Adrenal gland (tissue), 9 donors: ENCODE measurements at regions not wholly inside any gene's neighbourhood (a gene's known extent, or its start where the extent isn't known, plus 50 kb on each side); places are given as distances from the start of the nearest gene placed in this dataset.
A peak's percentile ranks its signal among the peaks of the same experiment; 100 is the strongest.

Experiments
- DNase-seq, 7 donors: peaks; one replicate each; pipeline ENCODE4 v3.0.0-alpha.2; 2019 to 2020
- H3K27ac ChIP-seq, 5 donors: fragments of 200-600 bp; sonication (generic) in 4 of 5; 1 replicate in 3 of 5; 2 replicates in 2 of 5; pipeline versions ENCODE4 v1.5.1 to v1.8.0; 2016 to 2020; ENCODE audit warnings: mild to moderate bottlenecking in 1 of 5
- H3K27me3 ChIP-seq: fragments of 200-600 bp; 2 replicates; pipeline ENCODE4 v1.8.0; 2021
- H3K36me3 ChIP-seq, 2 donors: fragments of 200-600 bp; replicated peaks in 1 of 2; 1 replicate in 1 of 2; 2 replicates in 1 of 2; pipeline versions ENCODE4 v1.5.1 to v1.8.0; 2018 to 2022
- H3K4me1 ChIP-seq, 2 donors: fragments of 200-600 bp; replicated peaks in 1 of 2; 1 replicate in 1 of 2; 2 replicates in 1 of 2; pipeline versions ENCODE4 v1.5.1 to v1.8.0; 2018 to 2021
- H3K4me3 ChIP-seq, 4 donors: fragments of 200-600 bp; sonication (generic) in 3 of 4; one replicate each; pipeline ENCODE4 v1.5.1; 2016 to 2018
- H3K9me3 ChIP-seq, 3 donors: fragments of 200-600 bp; sonication (generic) in 1 of 3; replicated peaks in 1 of 3; 1 replicate in 2 of 3; 2 replicates in 1 of 3; pipeline versions ENCODE4 v1.5.1 to v1.8.0; 2016 to 2021
- CTCF ChIP-seq, 6 experiments: fragments of 450-650 bp in 4 of 6; fragments of 200-600 bp in 2 of 6; sonication (generic) in 1 of 6; IDR thresholded peaks; 1 replicate in 5 of 6; 2 replicates in 1 of 6; pipeline versions ENCODE4 v1.5.1 to v1.8.0; 2016 to 2021; ENCODE audit warnings: antibody characterized with exemption in 6 of 6, mild to moderate bottlenecking in 2 of 6, moderate library complexity in 1 of 6
- POLR2A ChIP-seq, 2 donors: fragments of 450-650 bp; IDR thresholded peaks; one replicate each; pipeline ENCODE4 v1.6.1; 2017; ENCODE audit warnings: antibody characterized with exemption in 2 of 2, mild to moderate bottlenecking in 2 of 2, moderate library complexity in 1 of 2
- WGBS, 4 donors: extraction: QIAGEN DNeasy Blood & Tissue Kit in 2 of 4; methylation state at CpG; one replicate each; pipeline versions ENCODE4 v1.1.5 to v1.1.7; 2013 to 2017; 5-methylcytosine and 5-hydroxymethylcytosine counted together
- intact Hi-C, 2 donors: fragments of 100-400 bp; cut with DNase I; formaldehyde crosslinking; loops; one replicate each; pipeline versions ENCODE4 v1.14.1 to v1.15.0; 2022 to 2023
- donor health status: healthy with polysubstance abuse.
- donor health status: Bipolar disorder and iron deficiency.
- donor health status: DM: yes; HTN: yes; CAD: no.
- donor health status: DM: no; HTN: no; CAD: no.
- donor health status: DM: no; HTN: no; CAD: no.

- no peak overlapping the region for H3K27ac ChIP-seq
- TF ChIP-seq CTCF (IDR thresholded peaks at IDR 0.05), result no peak
Measured at GRCh38 chr2:37836711-37837110, 88.4 kb upstream of the RMDN2 start.

GRCh38 chr2:37837628-37838328 is 87.3 kb upstream of the RMDN2 start:
- Histone ChIP-seq H3K36me3 (no peaks in the 10 kb centered on the region), H3K27ac (no peak overlapping the region), H3K4me3 (no peak overlapping the region), H3K27me3 (no peaks in the 10 kb centered on the region), H3K9me3 (no peaks in the 10 kb centered on the region), H3K4me1 (no peaks in the 10 kb centered on the region)
- TF ChIP-seq POLR2A (IDR thresholded peaks at IDR 0.05) (no peak), CTCF (IDR thresholded peaks at IDR 0.05) (no peak)
- peak in 3 of 7 donors; percentile 15 to 55 (median 47) for DNase-seq
- WGBS, 4 donors, result 68 to 78% (median 73%) methylated on average over 6 of the region's 6 CpGs
- intact Hi-C loops, result loop anchor here in 1 of 2 donors (5.0 kb wide), 1 partner anchor 425 kb away; no protein-coding TSS in a partner anchor

More at GRCh38 chr2:37836711-37837110, 88.4 kb upstream of the RMDN2 start:
- no peaks in the 10 kb centered on the region for H3K36me3 ChIP-seq
- WGBS, 4 donors, result 87 to 88% (median 88%) methylated on average over 6 of the region's 6 CpGs
- H3K9me3 ChIP-seq, result no peaks in the 10 kb centered on the region
- H3K27me3 ChIP-seq, result no peaks in the 10 kb centered on the region
- intact Hi-C loops, result loop anchor here in 1 of 2 donors (5.0 kb wide), 1 partner anchor 424 kb away; no protein-coding TSS in a partner anchor
- H3K4me3 ChIP-seq, result no peak overlapping the region
- peaks cover 0 to 4% of the 10 kb centered on the region in 2 donors for H3K4me1 ChIP-seq
- DNase-seq, result no peak

- TF ChIP-seq CTCF (IDR thresholded peaks at IDR 0.05), result no peak
- TF ChIP-seq POLR2A (IDR thresholded peaks at IDR 0.05), result no peak
- Histone ChIP-seq H3K27ac (no peak overlapping the region), H3K36me3 (no peaks in the 10 kb centered on the region), H3K4me1 (no peaks in the 10 kb centered on the region), H3K4me3 (no peak overlapping the region), H3K27me3 (no peaks in the 10 kb centered on the region), H3K9me3 (no peaks in the 10 kb centered on the region)
- 85 to 90% (median 87%) methylated on average over 7 of the region's 7 CpGs for WGBS, 4 donors
- intact Hi-C loops, result loop anchor here in 1 of 2 donors (5.0 kb wide), 1 partner anchor 426 kb away; no protein-coding TSS in a partner anchor
- DNase-seq, result no peak
Measured at GRCh38 chr2:37838541-37839167, 86.4 kb upstream of the RMDN2 start.

GRCh38 chr2:37839991-37840390 is 85.1 kb upstream of the RMDN2 start:
- no peak for DNase-seq
- H3K9me3 ChIP-seq, result no peaks in the 10 kb centered on the region
- no peak overlapping the region for H3K4me3 ChIP-seq
- no peaks in the 10 kb centered on the region for H3K36me3 ChIP-seq
- TF ChIP-seq CTCF (IDR thresholded peaks at IDR 0.05) (no peak), POLR2A (IDR thresholded peaks at IDR 0.05) (no peak)
- H3K27ac ChIP-seq, result no peak overlapping the region
- intact Hi-C loops, result loop anchor here in 1 of 2 donors (5.0 kb wide), 1 partner anchor 428 kb away; no protein-coding TSS in a partner anchor
- H3K4me1 ChIP-seq, result no peaks in the 10 kb centered on the region
- 36 to 55% (median 48%) methylated on average over 3 of the region's 3 CpGs for WGBS, 4 donors
- no peaks in the 10 kb centered on the region for H3K27me3 ChIP-seq
